WERI-Rb-1 (cell line): ENCODE measurements at regions not wholly inside any gene's neighbourhood (a gene's known extent, or its start where the extent isn't known, plus 50 kb on each side); places are given as distances from the start of the nearest gene placed in this dataset.

Experiments
- DNase-seq: peaks from one replicate; pipeline ENCODE4 v3.0.0-alpha.2; 2020
- H3K27ac ChIP-seq: fragments of 250-450 bp; sonication (Bioruptor Pico); 2 replicates; pipeline ENCODE4 v1.5.1; 2020; ENCODE audit warnings: mild to moderate bottlenecking, moderate library complexity
- H3K27me3 ChIP-seq: fragments of 250-450 bp; sonication (Bioruptor Pico); 2 replicates; pipeline ENCODE4 v1.5.1; 2021; ENCODE audit warnings: mild to moderate bottlenecking, low read depth, moderate library complexity; ENCODE audit not compliant: insufficient read depth, severe bottlenecking
- H3K36me3 ChIP-seq: fragments of 250-450 bp; sonication (Bioruptor Pico); 2 replicates; pipeline ENCODE4 v1.5.1; 2020; ENCODE audit warnings: mild to moderate bottlenecking, moderate library complexity
- H3K4me3 ChIP-seq: 2 replicates; pipeline ENCODE4 v1.5.1; 2011; ENCODE audit warnings: low read depth, mild to moderate bottlenecking, control low read depth, low read length
- H3K9me3 ChIP-seq: fragments of 250-450 bp; sonication (Bioruptor Pico); 2 replicates; pipeline ENCODE4 v1.5.1; 2021; ENCODE audit warnings: mild to moderate bottlenecking, moderate library complexity; ENCODE audit not compliant: severe bottlenecking
- TF ChIP-seq, protein P1 (sequence below): IDR thresholded peaks from 2 replicates; pipeline ENCODE4 v1.5.1; 2011; ENCODE audit warnings: low read depth, mild to moderate bottlenecking, control low read depth, inconsistent platforms, low read length

DNA sequence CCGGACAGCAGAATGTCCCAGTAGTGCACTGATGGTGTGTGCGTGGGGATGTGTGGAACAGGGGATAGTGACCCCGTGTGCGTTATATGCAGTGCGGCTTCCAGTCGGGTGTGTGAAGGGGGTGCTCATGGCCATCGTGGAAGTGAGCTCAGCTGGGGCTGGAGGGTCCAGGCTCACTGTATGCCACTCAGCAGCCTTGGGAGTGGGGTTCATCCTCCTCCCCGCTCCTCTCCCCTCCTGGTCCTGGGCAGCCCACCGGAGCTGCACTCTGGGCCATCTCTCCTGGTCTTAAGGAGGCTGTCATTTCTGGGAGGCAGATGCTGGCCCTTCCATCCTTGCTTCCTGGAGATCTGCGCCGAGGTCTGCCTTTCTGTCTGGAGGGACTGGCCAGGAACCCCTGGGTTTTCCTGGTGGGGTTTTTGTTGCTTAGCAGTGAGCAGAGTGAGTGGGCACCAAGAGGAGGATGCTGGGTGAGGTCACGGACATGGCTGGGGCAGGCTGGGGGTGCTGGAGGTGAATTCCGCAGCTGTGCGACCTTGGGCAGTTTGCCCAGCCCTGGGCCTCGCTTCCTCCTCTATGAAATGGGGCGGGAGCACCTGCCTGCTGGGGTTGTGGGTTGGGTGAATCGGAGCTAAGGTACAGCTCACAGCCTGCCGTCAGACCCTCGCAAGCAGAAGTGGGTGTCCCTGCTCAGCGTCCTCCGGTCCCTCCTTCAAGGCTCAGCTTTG is 164.1 kb downstream of the SEC14L1 start:
- no peak for DNase-seq
- TF ChIP-seq, protein P1, sequence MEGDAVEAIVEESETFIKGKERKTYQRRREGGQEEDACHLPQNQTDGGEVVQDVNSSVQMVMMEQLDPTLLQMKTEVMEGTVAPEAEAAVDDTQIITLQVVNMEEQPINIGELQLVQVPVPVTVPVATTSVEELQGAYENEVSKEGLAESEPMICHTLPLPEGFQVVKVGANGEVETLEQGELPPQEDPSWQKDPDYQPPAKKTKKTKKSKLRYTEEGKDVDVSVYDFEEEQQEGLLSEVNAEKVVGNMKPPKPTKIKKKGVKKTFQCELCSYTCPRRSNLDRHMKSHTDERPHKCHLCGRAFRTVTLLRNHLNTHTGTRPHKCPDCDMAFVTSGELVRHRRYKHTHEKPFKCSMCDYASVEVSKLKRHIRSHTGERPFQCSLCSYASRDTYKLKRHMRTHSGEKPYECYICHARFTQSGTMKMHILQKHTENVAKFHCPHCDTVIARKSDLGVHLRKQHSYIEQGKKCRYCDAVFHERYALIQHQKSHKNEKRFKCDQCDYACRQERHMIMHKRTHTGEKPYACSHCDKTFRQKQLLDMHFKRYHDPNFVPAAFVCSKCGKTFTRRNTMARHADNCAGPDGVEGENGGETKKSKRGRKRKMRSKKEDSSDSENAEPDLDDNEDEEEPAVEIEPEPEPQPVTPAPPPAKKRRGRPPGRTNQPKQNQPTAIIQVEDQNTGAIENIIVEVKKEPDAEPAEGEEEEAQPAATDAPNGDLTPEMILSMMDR: no peak
- Histone ChIP-seq H3K36me3 (peaks cover 87% of the 10 kb centered on the region), H3K4me3 (no peak overlapping the region), H3K9me3 (no peaks in the 10 kb centered on the region), H3K27me3 (no peaks in the 10 kb centered on the region), H3K27ac (peak overlapping the region; percentile 40; the same call in 1 of the 2 replicates)

DNA sequence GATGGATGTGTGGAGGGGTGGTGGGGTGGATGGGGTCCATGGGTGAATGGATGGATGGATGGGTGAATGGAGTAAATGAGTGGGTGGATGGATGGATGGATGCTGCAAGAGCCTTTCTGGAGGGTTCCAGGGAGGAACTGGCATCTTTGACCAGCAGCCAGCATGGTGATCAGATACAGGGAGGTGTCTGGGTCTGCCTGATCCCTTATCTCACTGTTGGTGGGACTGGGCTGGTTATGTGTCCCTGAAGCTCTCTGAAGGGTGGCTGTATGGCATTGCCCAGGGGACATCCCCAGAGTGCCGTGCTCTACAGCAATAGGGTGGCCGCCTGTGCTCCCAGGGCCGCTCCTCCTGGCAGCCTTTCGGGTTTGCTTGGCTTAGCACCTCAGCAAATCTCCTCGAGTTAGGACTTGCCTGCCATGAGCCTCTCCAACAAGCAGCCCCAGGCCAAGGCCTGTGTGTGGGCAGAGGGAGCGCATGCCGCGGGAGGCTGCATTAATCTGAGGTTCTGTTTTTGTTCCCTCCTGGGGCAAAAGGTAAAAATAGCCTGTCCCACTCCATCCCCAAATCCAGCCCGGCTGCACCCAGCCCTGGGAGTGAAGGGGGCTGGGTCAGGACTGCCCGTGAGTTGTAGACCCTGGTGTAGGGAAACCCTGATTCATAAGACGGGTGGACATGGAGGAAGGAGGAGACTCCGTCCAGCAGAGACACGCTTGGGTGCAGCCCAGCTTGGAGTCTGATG is 165.4 kb downstream of the SEC14L1 start:
- no peak overlapping the region for H3K4me3 ChIP-seq
- no peak for DNase-seq

GRCh38 chr17:77306790-77307478 is 166.2 kb downstream of the SEC14L1 start:
- Histone ChIP-seq H3K27me3 (no peaks in the 10 kb centered on the region), H3K36me3 (peaks cover 95% of the 10 kb centered on the region), H3K9me3 (no peaks in the 10 kb centered on the region), H3K4me3 (no peak overlapping the region), H3K27ac (no peak overlapping the region; the same call in 1 of the 2 replicates)
- TF ChIP-seq, protein P1: no peak
- DNase-seq: no peak

More for the DNA sequence above, 165.4 kb downstream of the SEC14L1 start:
- TF ChIP-seq, protein P1: no peak
- Histone ChIP-seq H3K9me3 (no peaks in the 10 kb centered on the region), H3K27ac (peak overlapping the region; percentile 3; the same call in 1 of the 2 replicates), H3K27me3 (no peaks in the 10 kb centered on the region), H3K36me3 (peaks cover 94% of the 10 kb centered on the region)

DNA sequence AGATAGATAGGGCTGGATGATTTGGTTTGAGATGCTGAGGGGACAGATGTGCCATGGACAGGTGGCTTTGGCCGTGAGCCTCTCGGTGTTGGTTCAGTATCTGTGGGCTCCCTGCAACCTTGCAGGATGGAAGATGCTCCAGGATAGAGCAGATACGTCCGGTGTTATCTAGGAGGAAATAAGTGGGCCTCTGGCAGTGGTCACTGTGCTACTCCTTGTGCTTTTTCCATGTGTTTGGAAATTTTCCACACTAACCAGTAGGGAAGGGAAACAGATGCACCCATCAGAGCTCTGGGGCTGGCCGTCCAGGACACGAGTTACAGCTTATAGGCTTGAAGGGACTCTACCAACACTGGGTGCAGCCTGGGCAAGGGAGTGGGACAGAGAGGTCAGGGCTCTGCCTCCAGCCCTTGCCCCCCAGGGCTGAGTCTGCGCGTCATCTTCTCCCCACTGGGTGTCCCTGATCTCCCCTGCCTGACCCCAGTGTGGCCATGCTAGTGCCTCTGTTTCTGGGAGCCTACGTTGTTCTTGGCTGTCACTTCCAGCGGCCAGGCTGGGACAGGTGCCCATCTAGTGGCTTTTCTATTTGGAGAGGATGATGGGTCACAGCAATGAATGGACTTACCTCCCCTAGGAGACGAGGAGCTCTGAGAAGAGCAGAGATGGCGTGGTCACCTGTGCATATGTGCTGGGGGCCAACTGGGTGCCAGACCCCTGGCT is 166.9 kb downstream of the SEC14L1 start:
- H3K9me3 ChIP-seq: no peaks in the 10 kb centered on the region
- no peaks in the 10 kb centered on the region for H3K27me3 ChIP-seq
- peaks cover 95% of the 10 kb centered on the region for H3K36me3 ChIP-seq
- no peak for DNase-seq
- TF ChIP-seq, protein P1: no peak
- no peak overlapping the region for H3K4me3 ChIP-seq
- no peak overlapping the region for H3K27ac ChIP-seq

GRCh38 chr17:77308861-77309726 is 168.3 kb downstream of the SEC14L1 start:
- no peak overlapping the region for H3K4me3 ChIP-seq
- no peaks in the 10 kb centered on the region for H3K27me3 ChIP-seq
- H3K36me3 ChIP-seq: peaks cover 93% of the 10 kb centered on the region
- no peak for DNase-seq
- TF ChIP-seq, protein P1: no peak
- H3K9me3 ChIP-seq: no peaks in the 10 kb centered on the region
- no peak overlapping the region for H3K27ac ChIP-seq
